KMS-11 (cell line): ENCODE measurements at regions not wholly inside any gene's neighbourhood (a gene's known extent, or its start where the extent isn't known, plus 50 kb on each side); places are given as distances from the start of the nearest gene placed in this dataset.

ENCODE experiments used
- H2AFZ ChIP-seq: fragments of 200-600 bp; sonication (generic); 2 replicates; pipeline ENCODE4 v1.6.1; 2016; ENCODE audit warnings: antibody characterized with exemption, mixed run types, low read depth
- H3K27ac ChIP-seq: fragments of 200-600 bp; sonication (generic); 2 replicates; pipeline ENCODE4 v1.6.1; 2016; ENCODE audit warnings: mild to moderate bottlenecking, mixed run types
- H3K27me3 ChIP-seq: fragments of 200-600 bp; sonication (generic); 2 replicates; pipeline ENCODE4 v1.6.1; 2017; ENCODE audit warnings: mild to moderate bottlenecking, low read depth, mixed run types, moderate library complexity; ENCODE audit not compliant: insufficient read depth
- H3K36me3 ChIP-seq: fragments of 200-600 bp; sonication (generic); 2 replicates; pipeline ENCODE4 v1.6.1; 2017; ENCODE audit warnings: mild to moderate bottlenecking, mixed run types; ENCODE audit not compliant: insufficient read depth
- H3K4me1 ChIP-seq: fragments of 200-600 bp; sonication (generic); 2 replicates; pipeline ENCODE4 v1.6.1; 2016; ENCODE audit warnings: mild to moderate bottlenecking, low read depth, mixed run types; ENCODE audit not compliant: poor library complexity, severe bottlenecking
- H3K4me2 ChIP-seq: fragments of 200-600 bp; sonication (generic); 2 replicates; pipeline ENCODE4 v1.7.0; 2016; ENCODE audit warnings: mild to moderate bottlenecking, mixed run types
- H3K4me3 ChIP-seq: fragments of 200-600 bp; sonication (generic); IDR thresholded peaks from 2 replicates; pipeline ENCODE4 v1.6.1; 2017; ENCODE audit warnings: low read depth, low read length, mixed read lengths; ENCODE audit not compliant: insufficient read depth
- H3K79me2 ChIP-seq: fragments of 200-600 bp; sonication (generic); 2 replicates; pipeline ENCODE4 v1.6.1; 2016; ENCODE audit warnings: low read depth, mixed run types; ENCODE audit not compliant: insufficient read depth
- H3K9ac ChIP-seq: fragments of 200-600 bp; sonication (generic); 2 replicates; pipeline ENCODE4 v1.6.1; 2016; ENCODE audit warnings: mild to moderate bottlenecking, mixed run types
- H4K20me1 ChIP-seq: fragments of 200-600 bp; sonication (generic); 2 replicates; pipeline ENCODE4 v1.6.1; 2016; ENCODE audit warnings: mild to moderate bottlenecking, mixed run types; ENCODE audit not compliant: insufficient read depth
- TF ChIP-seq, protein P1 (sequence below): fragments of 200-600 bp; sonication (generic); conservative IDR thresholded peaks from 2 replicates; pipeline ENCODE4 v1.6.1; 2017; ENCODE audit warnings: low read depth, mild to moderate bottlenecking, antibody characterized with exemption, low read length, moderate library complexity, mixed read lengths

GRCh38 chr20:55704458-55704857, 300.9 kb downstream of the CBLN4 start:
- H3K4me1 ChIP-seq: no peaks in the 10 kb centered on the region
- H2AFZ ChIP-seq: no peak overlapping the region
- H3K4me3 ChIP-seq: no peak overlapping the region
- TF ChIP-seq, protein P1, sequence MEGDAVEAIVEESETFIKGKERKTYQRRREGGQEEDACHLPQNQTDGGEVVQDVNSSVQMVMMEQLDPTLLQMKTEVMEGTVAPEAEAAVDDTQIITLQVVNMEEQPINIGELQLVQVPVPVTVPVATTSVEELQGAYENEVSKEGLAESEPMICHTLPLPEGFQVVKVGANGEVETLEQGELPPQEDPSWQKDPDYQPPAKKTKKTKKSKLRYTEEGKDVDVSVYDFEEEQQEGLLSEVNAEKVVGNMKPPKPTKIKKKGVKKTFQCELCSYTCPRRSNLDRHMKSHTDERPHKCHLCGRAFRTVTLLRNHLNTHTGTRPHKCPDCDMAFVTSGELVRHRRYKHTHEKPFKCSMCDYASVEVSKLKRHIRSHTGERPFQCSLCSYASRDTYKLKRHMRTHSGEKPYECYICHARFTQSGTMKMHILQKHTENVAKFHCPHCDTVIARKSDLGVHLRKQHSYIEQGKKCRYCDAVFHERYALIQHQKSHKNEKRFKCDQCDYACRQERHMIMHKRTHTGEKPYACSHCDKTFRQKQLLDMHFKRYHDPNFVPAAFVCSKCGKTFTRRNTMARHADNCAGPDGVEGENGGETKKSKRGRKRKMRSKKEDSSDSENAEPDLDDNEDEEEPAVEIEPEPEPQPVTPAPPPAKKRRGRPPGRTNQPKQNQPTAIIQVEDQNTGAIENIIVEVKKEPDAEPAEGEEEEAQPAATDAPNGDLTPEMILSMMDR: no peak
- no peaks in the 10 kb centered on the region for H4K20me1 ChIP-seq
- H3K27ac ChIP-seq: no peak overlapping the region
- H3K9ac ChIP-seq: no peak overlapping the region
- no peaks in the 10 kb centered on the region for H3K27me3 ChIP-seq
- H3K79me2 ChIP-seq: no peaks in the 10 kb centered on the region
- H3K4me2 ChIP-seq: no peak overlapping the region
- H3K36me3 ChIP-seq: no peaks in the 10 kb centered on the region

GRCh38 chr20:55701467-55701866, 303.9 kb downstream of the CBLN4 start:
- H3K4me3 ChIP-seq: no peak overlapping the region
- TF ChIP-seq, protein P1: no peak
- H3K4me2 ChIP-seq: no peak overlapping the region
- H3K9ac ChIP-seq: no peak overlapping the region
- H3K27me3 ChIP-seq: no peaks in the 10 kb centered on the region
- H3K27ac ChIP-seq: no peak overlapping the region
- H2AFZ ChIP-seq: no peak overlapping the region
- H4K20me1 ChIP-seq: no peaks in the 10 kb centered on the region
- no peaks in the 10 kb centered on the region for H3K36me3 ChIP-seq
- no peaks in the 10 kb centered on the region for H3K4me1 ChIP-seq
- no peaks in the 10 kb centered on the region for H3K79me2 ChIP-seq

GRCh38 chr20:55696520-55696919, 308.8 kb downstream of the CBLN4 start:
- Histone ChIP-seq H3K79me2 (no peaks in the 10 kb centered on the region), H2AFZ (no peak overlapping the region), H3K27me3 (no peaks in the 10 kb centered on the region), H3K4me2 (no peak overlapping the region), H3K27ac (no peak overlapping the region), H3K4me3 (no peak overlapping the region), H3K36me3 (no peaks in the 10 kb centered on the region), H4K20me1 (no peaks in the 10 kb centered on the region), H3K9ac (no peak overlapping the region), H3K4me1 (no peaks in the 10 kb centered on the region)
- TF ChIP-seq, protein P1: no peak

DNA sequence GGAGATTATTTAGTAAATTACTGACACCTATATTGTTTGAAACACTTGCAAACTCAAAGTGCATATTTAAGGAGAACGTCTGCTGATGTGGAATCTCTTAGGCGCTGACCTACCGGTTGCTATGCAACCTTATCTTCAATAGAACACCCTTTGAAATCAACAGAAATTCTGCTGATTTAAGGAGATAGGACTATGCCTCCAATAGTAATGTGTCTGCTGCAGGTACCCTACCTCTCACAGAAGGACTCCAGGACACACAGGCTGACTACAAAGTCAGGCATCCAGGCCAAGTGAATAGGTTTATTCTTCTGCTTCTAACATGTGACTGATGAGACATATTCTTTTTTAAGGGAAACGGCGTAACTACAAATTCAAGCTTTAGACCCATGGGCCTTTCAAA, 311.7 kb downstream of the CBLN4 start:
- TF ChIP-seq, protein P1: no peak
- no peaks in the 10 kb centered on the region for H3K79me2 ChIP-seq
- no peak overlapping the region for H3K27ac ChIP-seq
- H3K9ac ChIP-seq: no peak overlapping the region
- no peaks in the 10 kb centered on the region for H3K4me1 ChIP-seq
- H3K4me2 ChIP-seq: no peak overlapping the region
- no peaks in the 10 kb centered on the region for H3K36me3 ChIP-seq
- no peaks in the 10 kb centered on the region for H3K27me3 ChIP-seq
- H4K20me1 ChIP-seq: no peaks in the 10 kb centered on the region
- H2AFZ ChIP-seq: no peak overlapping the region
- no peak overlapping the region for H3K4me3 ChIP-seq
